HK-2 (cell line): ENCODE measurements at regions not wholly inside any gene's neighbourhood (a gene's known extent, or its start where the extent isn't known, plus 50 kb on each side); places are given as distances from the start of the nearest gene placed in this dataset.
"Not testable (repeated sequence)": the region's sequence is repeated elsewhere in the genome, so short reads cannot be mapped to it uniquely, and the experiment has no call there.

ENCODE experiments used
- DNase-seq: peaks from one replicate; pipeline ENCODE4 v3.0.0-alpha.2; 2018; ENCODE audit not compliant: unreplicated experiment

- no peak for DNase-seq
Observed at GRCh38 chr4:14308229-14308651, 680.7 kb upstream of the BOD1L1 start.

GRCh38 chr4:14309431-14309830 lies 681.9 kb upstream of the BOD1L1 start:
- no peak for DNase-seq

GRCh38 chr4:14313757-14314156 lies 686.2 kb upstream of the BOD1L1 start:
- DNase-seq, result no peak

GRCh38 chr4:14315129-14315528 lies 687.2 kb upstream of the CPEB2 start:
- no peak for DNase-seq

- no peak for DNase-seq
Observed at GRCh38 chr4:14317351-14317750, 684.9 kb upstream of the CPEB2 start.

- DNase-seq, result no peak
Observed at GRCh38 chr4:14318671-14319070, 683.6 kb upstream of the CPEB2 start.

- DNase-seq, result no peak
Observed at GRCh38 chr4:14321723-14322122, 680.6 kb upstream of the CPEB2 start.

- DNase-seq, result no peak
Observed at GRCh38 chr4:14323191-14323590, 679.1 kb upstream of the CPEB2 start.

- DNase-seq, result no peak
Observed at GRCh38 chr4:14329228-14329627, 673.1 kb upstream of the CPEB2 start.

- DNase-seq, result no peak
Observed at GRCh38 chr4:14333616-14334015, 668.7 kb upstream of the CPEB2 start.

- DNase-seq, result no peak
Observed at GRCh38 chr4:14334166-14334565, 668.1 kb upstream of the CPEB2 start.

- DNase-seq, result no peak
Observed at GRCh38 chr4:14335872-14336271, 666.4 kb upstream of the CPEB2 start.

- DNase-seq, result no peak
Observed at GRCh38 chr4:14336656-14337055, 665.6 kb upstream of the CPEB2 start.

- DNase-seq, result no peak
Observed at GRCh38 chr4:14337892-14338584, 664.2 kb upstream of the CPEB2 start.

- DNase-seq, result no peak
Observed at GRCh38 chr4:14338585-14339265, 663.6 kb upstream of the CPEB2 start.

GRCh38 chr4:14339715-14340114 lies 662.6 kb upstream of the CPEB2 start:
- no peak for DNase-seq

GRCh38 chr4:14340321-14340720 lies 662.0 kb upstream of the CPEB2 start:
- DNase-seq, result no peak

GRCh38 chr4:14343961-14344360 lies 658.3 kb upstream of the CPEB2 start:
- DNase-seq, result no peak

GRCh38 chr4:14345356-14345775 lies 656.9 kb upstream of the CPEB2 start:
- peak; percentile 9 for DNase-seq

- no peak for DNase-seq
Observed at GRCh38 chr4:14347526-14347925, 654.8 kb upstream of the CPEB2 start.

- no peak for DNase-seq
Observed at GRCh38 chr4:14348506-14348905, 653.8 kb upstream of the CPEB2 start.

GRCh38 chr4:14358544-14359160 lies 643.6 kb upstream of the CPEB2 start:
- not testable (repeated sequence) for DNase-seq

- no peak for DNase-seq
Observed at GRCh38 chr4:14359991-14360390, 642.3 kb upstream of the CPEB2 start.
